ENCODE measurements at regions not wholly inside any gene's neighbourhood (a gene's known extent, or its start where the extent isn't known, plus 50 kb on each side); places are given as distances from the start of the nearest gene placed in this dataset.

- Histone ChIP-seq H3K27ac (ENCODE audit: insufficient read depth, low read length) (no peak overlapping the region), H4K20me1 (ENCODE audit: control insufficient read depth, extremely low read depth, insufficient read depth, low read length) (no peaks in the 10 kb centered on the region), H3K9me3 (ENCODE audit: control insufficient read depth, insufficient read depth, low read depth, low read length) (no peaks in the 10 kb centered on the region), H3K9ac (ENCODE audit: insufficient read depth, low read length) (no peak overlapping the region), H3K27me3 (ENCODE audit: control insufficient read depth, insufficient read depth, low read length) (peaks cover 4% of the 10 kb centered on the region), H3K4me1 (ENCODE audit: control insufficient read depth, extremely low read depth, insufficient read depth, low read length) (no peaks in the 10 kb centered on the region), H3K4me2 (ENCODE audit: extremely low read depth, insufficient read depth, low read length) (no peak overlapping the region), H3K4me3 (replicated peaks in 1 of 4; ENCODE audit: control extremely low read depth in 1 of 4, insufficient read depth in 1 of 4, low read depth in 3 of 4, low read length in 4 of 4) (no peak overlapping the region), H3K79me2 (ENCODE audit: control insufficient read depth, insufficient read depth, low read length) (no peaks in the 10 kb centered on the region), H2AFZ (ENCODE audit: low read length) (no peak overlapping the region), H3K36me3 (ENCODE audit: control insufficient read depth, insufficient read depth, low read length) (no peaks in the 10 kb centered on the region)
- DNase-seq (ENCODE audit: low read depth in 2 of 2), result peak in 1 of 2 donors; percentile 4
- no peak for TF ChIP-seq EZH2 (IDR thresholded peaks at IDR 0.05; ENCODE audit: low read length, missing control alignments)
- TF ChIP-seq CTCF (conservative IDR thresholded peaks at IDR 0.05 in 1 of 2, IDR thresholded peaks at IDR 0.05 in 1 of 2; ENCODE audit: low read depth in 1 of 2, low read length in 2 of 2), result no peak
Measured at GRCh38 chr9:126151686-126152134, 174.9 kb upstream of the MVB12B start.

- H3K27me3 ChIP-seq (ENCODE audit: control insufficient read depth, insufficient read depth, low read length), result peaks cover 4% of the 10 kb centered on the region
- H3K9ac ChIP-seq (ENCODE audit: insufficient read depth, low read length), result no peak overlapping the region
Measured at GRCh38 chr9:126152622-126153362, 173.8 kb upstream of the MVB12B start.

GRCh38 chr9:126153382-126153781 is 173.2 kb upstream of the MVB12B start:
- TF ChIP-seq CTCF (conservative IDR thresholded peaks at IDR 0.05 in 1 of 2, IDR thresholded peaks at IDR 0.05 in 1 of 2; ENCODE audit: low read depth in 1 of 2, low read length in 2 of 2), result no peak
- TF ChIP-seq EZH2 (IDR thresholded peaks at IDR 0.05; ENCODE audit: low read length, missing control alignments), result no peak
- Histone ChIP-seq H4K20me1 (ENCODE audit: control insufficient read depth, extremely low read depth, insufficient read depth, low read length) (no peaks in the 10 kb centered on the region), H3K4me1 (ENCODE audit: control insufficient read depth, extremely low read depth, insufficient read depth, low read length) (no peaks in the 10 kb centered on the region), H3K9me3 (ENCODE audit: control insufficient read depth, insufficient read depth, low read depth, low read length) (no peaks in the 10 kb centered on the region), H3K79me2 (ENCODE audit: control insufficient read depth, insufficient read depth, low read length) (no peaks in the 10 kb centered on the region), H3K27me3 (ENCODE audit: control insufficient read depth, insufficient read depth, low read length) (peaks cover 5% of the 10 kb centered on the region), H3K36me3 (ENCODE audit: control insufficient read depth, insufficient read depth, low read length) (no peaks in the 10 kb centered on the region), H3K4me3 (replicated peaks in 1 of 4; ENCODE audit: control extremely low read depth in 1 of 4, insufficient read depth in 1 of 4, low read depth in 3 of 4, low read length in 4 of 4) (no peak overlapping the region), H3K4me2 (ENCODE audit: extremely low read depth, insufficient read depth, low read length) (no peak overlapping the region), H3K9ac (ENCODE audit: insufficient read depth, low read length) (no peak overlapping the region), H3K27ac (ENCODE audit: insufficient read depth, low read length) (no peak overlapping the region), H2AFZ (ENCODE audit: low read length) (no peak overlapping the region)
- DNase-seq (ENCODE audit: low read depth in 2 of 2), result no peak

More at GRCh38 chr9:126152622-126153362, 173.8 kb upstream of the MVB12B start:
- Histone ChIP-seq H3K4me2 (ENCODE audit: extremely low read depth, insufficient read depth, low read length) (no peak overlapping the region), H3K36me3 (ENCODE audit: control insufficient read depth, insufficient read depth, low read length) (no peaks in the 10 kb centered on the region), H3K4me3 (replicated peaks in 1 of 4; ENCODE audit: control extremely low read depth in 1 of 4, insufficient read depth in 1 of 4, low read depth in 3 of 4, low read length in 4 of 4) (no peak overlapping the region), H3K9me3 (ENCODE audit: control insufficient read depth, insufficient read depth, low read depth, low read length) (no peaks in the 10 kb centered on the region), H3K4me1 (ENCODE audit: control insufficient read depth, extremely low read depth, insufficient read depth, low read length) (no peaks in the 10 kb centered on the region), H3K27ac (ENCODE audit: insufficient read depth, low read length) (no peak overlapping the region), H4K20me1 (ENCODE audit: control insufficient read depth, extremely low read depth, insufficient read depth, low read length) (no peaks in the 10 kb centered on the region), H2AFZ (ENCODE audit: low read length) (no peak overlapping the region), H3K79me2 (ENCODE audit: control insufficient read depth, insufficient read depth, low read length) (no peaks in the 10 kb centered on the region)
- DNase-seq (ENCODE audit: low read depth in 2 of 2), result no peak
- TF ChIP-seq CTCF (conservative IDR thresholded peaks at IDR 0.05 in 1 of 2, IDR thresholded peaks at IDR 0.05 in 1 of 2; ENCODE audit: low read depth in 1 of 2, low read length in 2 of 2) (no peak), EZH2 (IDR thresholded peaks at IDR 0.05; ENCODE audit: low read length, missing control alignments) (no peak)

All from fibroblast of lung (primary cell).